Keratinocyte (primary cell): ENCODE measurements at regions not wholly inside any gene's neighbourhood (a gene's known extent, or its start where the extent isn't known, plus 50 kb on each side); places are given as distances from the start of the nearest gene placed in this dataset.

Experiments used
- DNase-seq: peaks from one replicate; pipeline ENCODE4 v3.0.0-alpha.2; 2011; ENCODE audit warnings: low read depth, missing footprints, low spot score
- FAIRE-seq: peaks from 2 replicates; lab custom pipeline; 2011; peaks lifted over from hg19 to GRCh38; lab: Jason Lieb, UNC
- H2AFZ ChIP-seq: 2 replicates; pipeline ENCODE4 v1.6.0; 2012; ENCODE audit warnings: low read length, control low read depth, inconsistent platforms; ENCODE audit not compliant: control insufficient read depth
- H3K27ac ChIP-seq: 2 replicates; pipeline ENCODE4 v1.5.1; 2011; ENCODE audit warnings: low read length; ENCODE audit not compliant: control insufficient read depth, insufficient read depth
- H3K27me3 ChIP-seq: 3 replicates; pipeline ENCODE4 v1.6.0; 2011; ENCODE audit warnings: low read length; ENCODE audit not compliant: control insufficient read depth, insufficient read depth; ENCODE audit errors: extremely low read depth
- H3K36me3 ChIP-seq, 2 experiments: 2 replicates in 1 of 2; 3 replicates in 1 of 2; pipeline ENCODE4 v1.5.1; 2011; ENCODE audit warnings: low read length in 2 of 2, mild to moderate bottlenecking in 1 of 2; ENCODE audit not compliant: control insufficient read depth in 2 of 2, insufficient read depth in 2 of 2; ENCODE audit errors: extremely low read depth in 1 of 2
- H3K4me1 ChIP-seq: 3 replicates; pipeline ENCODE4 v1.5.1; 2011; ENCODE audit warnings: low read length; ENCODE audit not compliant: control insufficient read depth, insufficient read depth; ENCODE audit errors: extremely low read depth
- H3K4me2 ChIP-seq: 3 replicates; pipeline ENCODE4 v1.6.0; 2011; ENCODE audit warnings: low read depth, low read length; ENCODE audit not compliant: control insufficient read depth, insufficient read depth; ENCODE audit errors: extremely low read depth
- H3K4me3 ChIP-seq, 3 experiments: fragments of 200-600 bp in 1 of 3; sonication (generic) in 1 of 3; 2 replicates in 2 of 3; 3 replicates in 1 of 3; pipeline ENCODE4 v1.5.1; 2011 to 2016; ENCODE audit warnings: low read length in 3 of 3, mild to moderate bottlenecking in 3 of 3, control low read depth in 2 of 3, inconsistent platforms in 1 of 3, low read depth in 1 of 3, mixed read lengths in 1 of 3, mixed run types in 1 of 3, moderate library complexity in 1 of 3; ENCODE audit not compliant: control insufficient read depth in 2 of 3, insufficient read depth in 2 of 3; ENCODE audit errors: extremely low read depth in 1 of 3
- H3K79me2 ChIP-seq: 2 replicates; pipeline ENCODE4 v1.6.0; 2012; ENCODE audit warnings: low read length; ENCODE audit not compliant: control insufficient read depth, insufficient read depth
- H3K9ac ChIP-seq: 3 replicates; pipeline ENCODE4 v1.6.0; 2011; ENCODE audit warnings: low read length; ENCODE audit not compliant: control insufficient read depth, insufficient read depth; ENCODE audit errors: extremely low read depth
- H3K9me1 ChIP-seq: 3 replicates; pipeline ENCODE4 v1.6.0; 2011; ENCODE audit warnings: low read length; ENCODE audit not compliant: control insufficient read depth, insufficient read depth; ENCODE audit errors: extremely low read depth
- H3K9me3 ChIP-seq: 2 replicates; pipeline ENCODE4 v1.5.1; 2012; ENCODE audit warnings: low read depth, low read length; ENCODE audit not compliant: control insufficient read depth
- H4K20me1 ChIP-seq: 3 replicates; pipeline ENCODE4 v1.6.0; 2011; ENCODE audit warnings: low read length; ENCODE audit not compliant: control insufficient read depth, insufficient read depth; ENCODE audit errors: extremely low read depth
- CTCF ChIP-seq, 3 experiments: IDR thresholded peaks in 1 of 3; conservative IDR thresholded peaks in 1 of 3; optimal IDR thresholded peaks in 1 of 3; 2 replicates in 2 of 3; 3 replicates in 1 of 3; pipeline versions ENCODE3 to v1.5.1; 2011; ENCODE audit warnings: low read length in 3 of 3, mild to moderate bottlenecking in 3 of 3, moderate library complexity in 2 of 3, control low read depth in 1 of 3, inconsistent platforms in 1 of 3; ENCODE audit not compliant: insufficient read depth in 2 of 3; ENCODE audit errors: extremely low read depth in 1 of 3
- EZH2 ChIP-seq: IDR thresholded peaks from one replicate; pipeline ENCODE4 v1.6.1; 2012; ENCODE audit warnings: inconsistent platforms, mild to moderate bottlenecking, low read length, moderate library complexity
- dilution Hi-C: fragments of 300-500 bp; cut with MboI; formaldehyde crosslinking; loops from one replicate; pipeline ENCODE4 v1.7.0; 2020; ENCODE audit warnings: low sequenced_read_pairs; ENCODE audit not compliant: extremely low pct_ligation_motif_present

- peak; percentile 64 for FAIRE-seq
- Histone ChIP-seq H3K9me3 (no peaks in the 10 kb centered on the region), H4K20me1 (no peaks in the 10 kb centered on the region), H3K9ac (no peak overlapping the region), H3K36me3 (no peaks in the 10 kb centered on the region), H2AFZ (no peak overlapping the region), H3K79me2 (no peaks in the 10 kb centered on the region), H3K4me2 (no peak overlapping the region), H3K4me3 (no peak overlapping the region), H3K9me1 (no peaks in the 10 kb centered on the region), H3K27ac (no peak overlapping the region), H3K4me1 (peaks cover 36% of the 10 kb centered on the region), H3K27me3 (no peaks in the 10 kb centered on the region)
- DNase-seq = no peak
- TF ChIP-seq EZH2 (no peak), CTCF (optimal IDR thresholded peaks at IDR 0.05 in 1 of 3, IDR thresholded peaks at IDR 0.05 in 1 of 3, conservative IDR thresholded peaks at IDR 0.05 in 1 of 3; ENCODE audit: extremely low read depth in 1 of 3, insufficient read depth in 2 of 3, low read length in 3 of 3) (no peak)
- dilution Hi-C loops = no loop called here
Observed at GRCh38 chr1:115166531-115167091, 77.3 kb upstream of the TSPAN2 start.

GRCh38 chr1:115165776-115166175 lies 76.5 kb upstream of the TSPAN2 start:
- Histone ChIP-seq H3K9ac (no peak overlapping the region), H3K4me2 (no peak overlapping the region), H3K27me3 (no peaks in the 10 kb centered on the region), H3K36me3 (no peaks in the 10 kb centered on the region), H4K20me1 (no peaks in the 10 kb centered on the region), H3K9me1 (no peaks in the 10 kb centered on the region), H3K4me1 (peaks cover 36% of the 10 kb centered on the region), H3K4me3 (no peak overlapping the region), H3K79me2 (no peaks in the 10 kb centered on the region), H2AFZ (no peak overlapping the region), H3K27ac (no peak overlapping the region), H3K9me3 (no peaks in the 10 kb centered on the region)
- TF ChIP-seq EZH2 (no peak), CTCF (optimal IDR thresholded peaks at IDR 0.05 in 1 of 3, IDR thresholded peaks at IDR 0.05 in 1 of 3, conservative IDR thresholded peaks at IDR 0.05 in 1 of 3; ENCODE audit: extremely low read depth in 1 of 3, insufficient read depth in 2 of 3, low read length in 3 of 3) (no peak)
- FAIRE-seq = no peak
- dilution Hi-C loops = no loop called here
- DNase-seq = no peak
